WTC11 (cell line): ENCODE measurements at regions not wholly inside any gene's neighbourhood (a gene's known extent, or its start where the extent isn't known, plus 50 kb on each side); places are given as distances from the start of the nearest gene placed in this dataset.

Experiments
- ATAC-seq: fragments of 200-7000 bp; cut with Tn5 transposase; 2 replicates; pipeline ENCODE4 v1.10.0; 2021; ENCODE audit warnings: mild to moderate bottlenecking, moderate library complexity
- CTCF ChIA-PET: fragments of 300-600 bp; sonication (Branson Sonifier 250); formaldehyde crosslinking; loops from one replicate; lab custom pipeline; 2021; ENCODE audit warnings: antibody characterized with exemption; lab: Charles Lee
- POLR2A ChIA-PET: fragments of 350-600 bp; sonication (Branson Sonifier 250); formaldehyde crosslinking; loops from one replicate; lab custom pipeline; 2021; ENCODE audit warnings: antibody characterized with exemption; lab: Charles Lee
- DNase-seq: peaks from one replicate; pipeline ENCODE4 v3.0.0; 2021; ENCODE audit warnings: low spot score
- H3K27ac Mint-ChIP-seq: 2 replicates; pipeline ENCODE4 v1.8.0; 2021; ENCODE audit warnings: mixed read lengths
- H3K27me3 Mint-ChIP-seq: 2 replicates; pipeline ENCODE4 v1.8.0; 2021; ENCODE audit warnings: low read depth, mild to moderate bottlenecking, moderate library complexity, mixed read lengths
- H3K36me3 Mint-ChIP-seq: 2 replicates; pipeline ENCODE4 v1.8.0; 2021; ENCODE audit warnings: mixed read lengths
- H3K4me1 Mint-ChIP-seq: 2 replicates; pipeline ENCODE4 v1.8.0; 2022; ENCODE audit warnings: mixed read lengths
- H3K4me3 Mint-ChIP-seq: 2 replicates; pipeline ENCODE4 v1.8.0; 2021; ENCODE audit warnings: mild to moderate bottlenecking, moderate library complexity, mixed read lengths
- H3K9me3 Mint-ChIP-seq: 2 replicates; pipeline ENCODE4 v1.8.0; 2021; ENCODE audit warnings: mixed read lengths
- ATF1 ChIP-seq: sonication (generic); formaldehyde crosslinking; IDR thresholded peaks from 2 replicates; pipeline ENCODE4 v1.8.1; 2023; ENCODE audit warnings: mild to moderate bottlenecking, moderate library complexity, missing genetic modification reagents
- CBFB ChIP-seq: sonication (generic); formaldehyde crosslinking; IDR thresholded peaks from 2 replicates; pipeline ENCODE4 v1.8.1; 2022; ENCODE audit warnings: mild to moderate bottlenecking, low read depth, missing genetic modification reagents
- E2F4 ChIP-seq: sonication (generic); formaldehyde crosslinking; IDR thresholded peaks from 2 replicates; pipeline ENCODE4 v1.8.1; 2022; ENCODE audit warnings: low read depth, mild to moderate bottlenecking, moderate library complexity, missing genetic modification reagents, borderline replicate concordance
- ERG ChIP-seq: fragments of 250-450 bp; sonication (Bioruptor Pico); IDR thresholded peaks from 2 replicates; pipeline ENCODE4 v1.8.0; 2021; ENCODE audit warnings: mild to moderate bottlenecking
- FOXJ3 ChIP-seq: sonication (generic); formaldehyde crosslinking; IDR thresholded peaks from 2 replicates; pipeline ENCODE4 v1.9.0; 2021; ENCODE audit warnings: missing genetic modification reagents, mild to moderate bottlenecking, borderline replicate concordance
- HMGXB4 ChIP-seq: sonication (generic); formaldehyde crosslinking; IDR thresholded peaks from 2 replicates; pipeline ENCODE4 v1.8.1; 2023; ENCODE audit warnings: mild to moderate bottlenecking, moderate library complexity, missing genetic modification reagents
- MXD4 ChIP-seq: fragments of 250-450 bp; sonication (Bioruptor Pico); IDR thresholded peaks from 2 replicates; pipeline ENCODE4 v1.8.0; 2021; ENCODE audit warnings: mild to moderate bottlenecking, moderate library complexity, borderline replicate concordance
- NFE2L1 ChIP-seq: sonication (generic); formaldehyde crosslinking; IDR thresholded peaks from 2 replicates; pipeline ENCODE4 v1.8.1; 2023; ENCODE audit warnings: missing genetic modification reagents
- NFYB ChIP-seq: sonication (generic); formaldehyde crosslinking; conservative IDR thresholded peaks from 2 replicates; pipeline ENCODE4 v1.8.0; 2022; ENCODE audit warnings: low read depth, missing genetic modification reagents
- PRRX2 ChIP-seq: fragments of 250-450 bp; sonication (Bioruptor Pico); IDR thresholded peaks from 2 replicates; pipeline ENCODE4 v1.8.0; 2021; ENCODE audit warnings: mild to moderate bottlenecking
- RORB ChIP-seq: fragments of 250-450 bp; sonication (Bioruptor Pico); IDR thresholded peaks from 2 replicates; pipeline ENCODE4 v1.9.0; 2021; ENCODE audit warnings: mild to moderate bottlenecking
- SMAD3 ChIP-seq: sonication (generic); formaldehyde crosslinking; IDR thresholded peaks from 2 replicates; pipeline ENCODE4 v1.8.0; 2022; ENCODE audit warnings: missing genetic modification reagents, mild to moderate bottlenecking, borderline replicate concordance
- SMAD4 ChIP-seq: sonication (generic); formaldehyde crosslinking; IDR thresholded peaks from 2 replicates; pipeline ENCODE4 v1.8.0; 2022; ENCODE audit warnings: mild to moderate bottlenecking, missing genetic modification reagents
- SOX15 ChIP-seq: fragments of 250-450 bp; sonication (Bioruptor Pico); IDR thresholded peaks from 2 replicates; pipeline ENCODE4 v1.9.0; 2021; ENCODE audit warnings: mild to moderate bottlenecking
- TCF7 ChIP-seq: sonication (generic); formaldehyde crosslinking; IDR thresholded peaks from 2 replicates; pipeline ENCODE4 v1.8.0; 2022; ENCODE audit warnings: mild to moderate bottlenecking, low read depth, missing genetic modification reagents, moderate library complexity
- TEAD4 ChIP-seq: sonication (generic); formaldehyde crosslinking; IDR thresholded peaks from 2 replicates; pipeline ENCODE4 v1.8.0; 2022; ENCODE audit warnings: mild to moderate bottlenecking, missing genetic modification reagents
- TP53 ChIP-seq: sonication (generic); formaldehyde crosslinking; IDR thresholded peaks from 2 replicates; pipeline ENCODE4 v1.8.1; 2023; ENCODE audit warnings: mild to moderate bottlenecking, missing genetic modification reagents
- ZBTB21 ChIP-seq: sonication (generic); formaldehyde crosslinking; IDR thresholded peaks from 2 replicates; pipeline ENCODE4 v1.8.1; 2023; ENCODE audit warnings: mild to moderate bottlenecking, missing genetic modification reagents, borderline replicate concordance
- ZMAT4 ChIP-seq: fragments of 250-450 bp; sonication (Bioruptor Pico); IDR thresholded peaks from 2 replicates; pipeline ENCODE4 v1.9.0; 2021; ENCODE audit warnings: mild to moderate bottlenecking
- ZNF423 ChIP-seq: fragments of 250-450 bp; sonication (Bioruptor Pico); IDR thresholded peaks from 2 replicates; pipeline ENCODE4 v2.1.2; 2022; ENCODE audit warnings: mild to moderate bottlenecking, moderate library complexity
- ZNF425 ChIP-seq: fragments of 250-450 bp; sonication (Bioruptor Pico); conservative IDR thresholded peaks from 2 replicates; pipeline ENCODE4 v1.9.0; 2021; ENCODE audit warnings: mild to moderate bottlenecking
- ZSCAN18 ChIP-seq: fragments of 250-450 bp; sonication (Bioruptor Pico); IDR thresholded peaks from 2 replicates; pipeline ENCODE4 v2.1.2; 2022; ENCODE audit warnings: mild to moderate bottlenecking, moderate library complexity

GRCh38 chr14:56057071-56057741 is 61.0 kb upstream of the PELI2 start (continued):
- no peak for TF ChIP-seq ZNF423
- TF ChIP-seq ZNF425 (CRISPR knock-in tag): no peak
- TF ChIP-seq ZSCAN18 (CRISPR knock-in tag): no peak
- no peak for TF ChIP-seq ATF1
- no peak for TF ChIP-seq MXD4 (CRISPR knock-in tag)
- no peak for TF ChIP-seq HMGXB4 (CRISPR knock-in tag)
- no peak for TF ChIP-seq RORB (CRISPR knock-in tag)
- TF ChIP-seq E2F4 (CRISPR knock-in tag): no peak
- no peak for TF ChIP-seq ZBTB21
- TF ChIP-seq NFYB (CRISPR knock-in tag): no peak
- no peak for TF ChIP-seq SMAD3 (CRISPR knock-in tag)
- TF ChIP-seq, all 79 proteins: peak for 0

- ChIA-PET CTCF (no interaction called here), POLR2A (no interaction called here)
- H3K9me3 Mint-ChIP-seq: no peaks in the 10 kb centered on the region
- no peaks in the 10 kb centered on the region; the same call in 1 of the 2 replicates for H3K27me3 Mint-ChIP-seq
- H3K27ac Mint-ChIP-seq: no peak overlapping the region
- H3K36me3 Mint-ChIP-seq: no peaks in the 10 kb centered on the region
- ATAC-seq (no peak), DNase-seq (no peak)
- peaks cover 16% of the 10 kb centered on the region for H3K4me1 Mint-ChIP-seq
- H3K4me3 Mint-ChIP-seq: no peak overlapping the region
- no peak for TF ChIP-seq SMAD4 (CRISPR knock-in tag)
- no peak for TF ChIP-seq TEAD4 (CRISPR knock-in tag)
- no peak for TF ChIP-seq ZMAT4 (CRISPR knock-in tag)
- TF ChIP-seq E2F4 (CRISPR knock-in tag): no peak
- TF ChIP-seq CBFB: no peak
- no peak for TF ChIP-seq ERG (CRISPR knock-in tag)
- no peak for TF ChIP-seq TCF7 (CRISPR knock-in tag)
- TF ChIP-seq FOXJ3 (CRISPR knock-in tag): no peak
- no peak for TF ChIP-seq TP53 (CRISPR knock-in tag)
- no peak for TF ChIP-seq SOX15 (CRISPR knock-in tag)
- no peak for TF ChIP-seq NFE2L1 (CRISPR knock-in tag)
- TF ChIP-seq RORB (CRISPR knock-in tag): no peak
- no peak for TF ChIP-seq PRRX2 (CRISPR knock-in tag)
- TF ChIP-seq, all 79 proteins: peak for 0
Measured at GRCh38 chr14:56057767-56058166, 60.4 kb upstream of the PELI2 start.
